K562 (cell line): ENCODE measurements at regions not wholly inside any gene's neighbourhood (a gene's known extent, or its start where the extent isn't known, plus 50 kb on each side); places are given as distances from the start of the nearest gene placed in this dataset.

Experiments
- ATAC-seq: fragments of 200-7000 bp; cut with Tn5 transposase; 3 replicates; pipeline ENCODE4 v1.9.1; 2020; ENCODE audit warnings: moderate library complexity
- BruUV-seq: library from RNA; stranded (reverse); fragments of 400-500 nt; replicated peaks from 2 replicates; lab custom pipeline; 2021; lab: Mats Ljungman, UMichigan
- CTCF ChIA-PET: fragments of 300-600 bp; formaldehyde crosslinking; extraction: SDS; loops from one replicate; lab custom pipeline; 2021; ENCODE audit warnings: low intra/inter-chr PET ratio; lab: Yijun Ruan, JAX
- POLR2A ChIA-PET: fragments of 300-600, 350-650 bp; sonication (Branson Sonifier 250); formaldehyde crosslinking; extraction: SDS; loops from one replicate; lab custom pipeline; 2021; ENCODE audit warnings: antibody characterized with exemption, inconsistent platforms; lab: Yijun Ruan, JAX
- DNase-seq, 4 experiments: peaks; one replicate each; pipeline versions ENCODE4 v3.0.0 to v3.0.0-alpha.2; 2011 to 2018; ENCODE audit warnings: low spot score in 3 of 4, mixed read lengths in 3 of 4; ENCODE audit errors: extremely low read depth in 1 of 4
- FAIRE-seq: peaks from 2 replicates; lab custom pipeline; 2011; peaks lifted over from hg19 to GRCh38; lab: Jason Lieb, UNC
- H2AFZ ChIP-seq: 2 replicates; pipeline ENCODE4 v1.6.0; 2011; ENCODE audit warnings: low read depth, low read length, control low read depth, inconsistent platforms
- H3K27ac ChIP-seq: fragments of 200-600 bp; 3 replicates; pipeline ENCODE4 v1.8.0; 2011; ENCODE audit warnings: low read depth, mild to moderate bottlenecking, control low read depth, inconsistent platforms, low read length, moderate library complexity, mixed read lengths; ENCODE audit errors: extremely low read depth
- H3K27me3 ChIP-seq, 2 experiments: fragments of 300-600 bp in 1 of 2; 2 replicates in 1 of 2; 3 replicates in 1 of 2; pipeline versions ENCODE4 v1.6.0 to v1.8.0; 2011; ENCODE audit warnings: inconsistent platforms in 2 of 2, low read length in 2 of 2, mild to moderate bottlenecking in 1 of 2, mixed read lengths in 1 of 2, moderate library complexity in 1 of 2; ENCODE audit not compliant: control insufficient read depth in 2 of 2, insufficient read depth in 2 of 2
- H3K36me3 ChIP-seq: fragments of 300-600 bp; 3 replicates; pipeline ENCODE4 v1.8.0; 2011; ENCODE audit warnings: mild to moderate bottlenecking, low read length, inconsistent platforms; ENCODE audit not compliant: control insufficient read depth, insufficient read depth
- H3K4me1 ChIP-seq, 2 experiments: fragments of 200-600 bp in 1 of 2; replicated peaks in 1 of 2; 2 replicates in 1 of 2; 3 replicates in 1 of 2; pipeline versions ENCODE4 v1.5.1 to v1.8.0; 2011; ENCODE audit warnings: inconsistent platforms in 2 of 2, low read length in 2 of 2, mild to moderate bottlenecking in 1 of 2, mixed read lengths in 1 of 2, moderate library complexity in 1 of 2; ENCODE audit not compliant: control insufficient read depth in 2 of 2, insufficient read depth in 2 of 2
- H3K4me2 ChIP-seq: 2 replicates; pipeline ENCODE4 v1.6.1; 2011; ENCODE audit warnings: low read length, control low read depth, inconsistent platforms, mixed read lengths; ENCODE audit not compliant: insufficient read depth
- H3K4me3 ChIP-seq: fragments of 200-600 bp; sonication (generic), shearing (Covaris generic); 2 replicates; pipeline ENCODE4 v1.5.1; 2016; ENCODE audit warnings: control low read depth, inconsistent platforms
- H3K79me2 ChIP-seq: fragments of 200-600 bp; 3 replicates; pipeline ENCODE4 v1.8.0; 2011; ENCODE audit warnings: low read length, inconsistent platforms; ENCODE audit not compliant: control insufficient read depth, insufficient read depth
- H3K9ac ChIP-seq, 2 experiments: 2 replicates each; pipeline versions ENCODE4 v1.6.0 to v1.6.1; 2011; ENCODE audit warnings: low read depth in 2 of 2, low read length in 2 of 2, control low read depth in 1 of 2, inconsistent platforms in 1 of 2, mild to moderate bottlenecking in 1 of 2, mixed read lengths in 1 of 2; ENCODE audit not compliant: insufficient read depth in 1 of 2
- H3K9me1 ChIP-seq: one replicate; pipeline ENCODE4 v1.6.0; 2011; ENCODE audit warnings: inconsistent platforms, mild to moderate bottlenecking, low read length, moderate library complexity; ENCODE audit not compliant: control insufficient read depth, insufficient read depth
- H3K9me3 ChIP-seq: replicated peaks from 2 replicates; pipeline ENCODE4 v1.5.1; 2011; ENCODE audit warnings: low read depth, low read length, inconsistent platforms; ENCODE audit not compliant: control insufficient read depth, insufficient read depth
- H4K20me1 ChIP-seq: replicated peaks from 2 replicates; pipeline ENCODE4 v1.6.1; 2011; ENCODE audit warnings: low read length, inconsistent platforms, mixed read lengths; ENCODE audit not compliant: control insufficient read depth, insufficient read depth
- POLR2AphosphoS2 ChIP-seq: IDR thresholded peaks from 2 replicates; pipeline ENCODE4 v1.6.1; 2012; ENCODE audit warnings: low read length, improper control_type of control experiment
- SMAD3 ChIP-seq: fragments of 450-650 bp; formaldehyde crosslinking; conservative IDR thresholded peaks from 2 replicates; pipeline ENCODE4 v1.4.0; 2020; ENCODE audit warnings: mild to moderate bottlenecking
- ZNF12 ChIP-seq: sonication (generic); formaldehyde crosslinking; IDR thresholded peaks from 2 replicates; pipeline ENCODE4 v1.4.0; 2020; ENCODE audit warnings: mild to moderate bottlenecking, missing genetic modification reagents
- ZNF224 ChIP-seq: sonication (generic); formaldehyde crosslinking; IDR thresholded peaks from 2 replicates; pipeline ENCODE4 v1.8.0; 2022; ENCODE audit warnings: mild to moderate bottlenecking, missing genetic modification reagents
- in situ Hi-C: fragments of 300-500 bp; cut with MboI; formaldehyde crosslinking; loops from 4 replicates; pipeline ENCODE4 v1.15.0; 2018; ENCODE audit warnings: inconsistent platforms, mixed read lengths
- intact Hi-C: fragments of 100-400 bp; cut with micrococcal nuclease; formaldehyde crosslinking; loops from 2 replicates; pipeline ENCODE4 v1.14.2; 2022
- TF ChIP-seq, protein P1 (sequence below): sonication (generic); formaldehyde crosslinking; IDR thresholded peaks from 2 replicates; pipeline ENCODE4 v1.8.0; 2023; ENCODE audit warnings: missing genetic modification reagents, mild to moderate bottlenecking, borderline replicate concordance

DNA sequence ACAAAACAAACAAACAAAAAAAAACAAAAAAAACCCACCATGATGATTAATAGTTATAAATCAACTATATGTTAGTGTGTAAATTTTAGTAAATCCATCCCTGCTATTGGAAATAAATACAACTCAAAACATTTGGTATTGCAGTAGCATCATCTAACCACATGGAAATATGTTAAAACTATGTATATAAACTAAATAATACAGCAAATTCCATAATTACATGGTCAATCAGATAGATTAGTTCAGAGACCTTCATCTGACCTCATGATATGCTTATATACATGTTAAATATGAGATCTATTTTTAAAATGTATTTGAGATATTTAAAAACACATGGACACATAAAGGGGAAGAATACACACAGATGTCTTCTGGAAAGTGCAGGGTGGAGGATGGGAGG lies 384.2 kb downstream of the TMX3 start:
- no peaks in the 10 kb centered on the region for H3K9me3 ChIP-seq
- H3K9ac ChIP-seq = no peak overlapping the region
- H3K79me2 ChIP-seq = no peaks in the 10 kb centered on the region
- CTCF ChIA-PET = no interaction called here
- no TSS peak for BruUV-seq
- no peak for FAIRE-seq
- no peak for TF ChIP-seq POLR2AphosphoS2
- TF ChIP-seq, protein P1, sequence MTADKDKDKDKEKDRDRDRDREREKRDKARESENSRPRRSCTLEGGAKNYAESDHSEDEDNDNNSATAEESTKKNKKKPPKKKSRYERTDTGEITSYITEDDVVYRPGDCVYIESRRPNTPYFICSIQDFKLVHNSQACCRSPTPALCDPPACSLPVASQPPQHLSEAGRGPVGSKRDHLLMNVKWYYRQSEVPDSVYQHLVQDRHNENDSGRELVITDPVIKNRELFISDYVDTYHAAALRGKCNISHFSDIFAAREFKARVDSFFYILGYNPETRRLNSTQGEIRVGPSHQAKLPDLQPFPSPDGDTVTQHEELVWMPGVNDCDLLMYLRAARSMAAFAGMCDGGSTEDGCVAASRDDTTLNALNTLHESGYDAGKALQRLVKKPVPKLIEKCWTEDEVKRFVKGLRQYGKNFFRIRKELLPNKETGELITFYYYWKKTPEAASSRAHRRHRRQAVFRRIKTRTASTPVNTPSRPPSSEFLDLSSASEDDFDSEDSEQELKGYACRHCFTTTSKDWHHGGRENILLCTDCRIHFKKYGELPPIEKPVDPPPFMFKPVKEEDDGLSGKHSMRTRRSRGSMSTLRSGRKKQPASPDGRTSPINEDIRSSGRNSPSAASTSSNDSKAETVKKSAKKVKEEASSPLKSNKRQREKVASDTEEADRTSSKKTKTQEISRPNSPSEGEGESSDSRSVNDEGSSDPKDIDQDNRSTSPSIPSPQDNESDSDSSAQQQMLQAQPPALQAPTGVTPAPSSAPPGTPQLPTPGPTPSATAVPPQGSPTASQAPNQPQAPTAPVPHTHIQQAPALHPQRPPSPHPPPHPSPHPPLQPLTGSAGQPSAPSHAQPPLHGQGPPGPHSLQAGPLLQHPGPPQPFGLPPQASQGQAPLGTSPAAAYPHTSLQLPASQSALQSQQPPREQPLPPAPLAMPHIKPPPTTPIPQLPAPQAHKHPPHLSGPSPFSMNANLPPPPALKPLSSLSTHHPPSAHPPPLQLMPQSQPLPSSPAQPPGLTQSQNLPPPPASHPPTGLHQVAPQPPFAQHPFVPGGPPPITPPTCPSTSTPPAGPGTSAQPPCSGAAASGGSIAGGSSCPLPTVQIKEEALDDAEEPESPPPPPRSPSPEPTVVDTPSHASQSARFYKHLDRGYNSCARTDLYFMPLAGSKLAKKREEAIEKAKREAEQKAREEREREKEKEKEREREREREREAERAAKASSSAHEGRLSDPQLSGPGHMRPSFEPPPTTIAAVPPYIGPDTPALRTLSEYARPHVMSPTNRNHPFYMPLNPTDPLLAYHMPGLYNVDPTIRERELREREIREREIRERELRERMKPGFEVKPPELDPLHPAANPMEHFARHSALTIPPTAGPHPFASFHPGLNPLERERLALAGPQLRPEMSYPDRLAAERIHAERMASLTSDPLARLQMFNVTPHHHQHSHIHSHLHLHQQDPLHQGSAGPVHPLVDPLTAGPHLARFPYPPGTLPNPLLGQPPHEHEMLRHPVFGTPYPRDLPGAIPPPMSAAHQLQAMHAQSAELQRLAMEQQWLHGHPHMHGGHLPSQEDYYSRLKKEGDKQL (CRISPR knock-in tag) = no peak
- no peak for TF ChIP-seq ZNF12 (CRISPR knock-in tag)
- no peak for TF ChIP-seq SMAD3 (CRISPR knock-in tag)
- TF ChIP-seq ZNF224 = no peak
- TF ChIP-seq, all 486 proteins: peak for 0
- no peaks in the 10 kb centered on the region for H4K20me1 ChIP-seq
- no peak overlapping the region for H3K27ac ChIP-seq
- in situ Hi-C loops = no loop called here
- no peaks in the 10 kb centered on the region for H3K36me3 ChIP-seq
- H3K9me1 ChIP-seq = no peaks in the 10 kb centered on the region
- no peak overlapping the region for H2AFZ ChIP-seq
- POLR2A ChIA-PET = no interaction called here
- no peak overlapping the region for H3K4me2 ChIP-seq
- no peaks in the 10 kb centered on the region for H3K4me1 ChIP-seq
- DNase-seq (no peak), ATAC-seq (no peak)
- intact Hi-C loops = no loop called here
- no peak overlapping the region for H3K4me3 ChIP-seq
- no peaks in the 10 kb centered on the region for H3K27me3 ChIP-seq
